WTC11 (cell line): ENCODE measurements at regions not wholly inside any gene's neighbourhood (a gene's known extent, or its start where the extent isn't known, plus 50 kb on each side); places are given as distances from the start of the nearest gene placed in this dataset.

Experiments
- CTCF ChIP-seq: fragments of 200-600 bp; IDR thresholded peaks from 2 replicates; pipeline ENCODE4 v1.8.0; 2022; ENCODE audit warnings: antibody characterized with exemption
- ELF4 ChIP-seq: sonication (generic); formaldehyde crosslinking; IDR thresholded peaks from 2 replicates; pipeline ENCODE4 v1.8.1; 2022; ENCODE audit warnings: low read depth, mild to moderate bottlenecking, moderate library complexity, missing genetic modification reagents
- JUN ChIP-seq: sonication (generic); formaldehyde crosslinking; IDR thresholded peaks from 2 replicates; pipeline ENCODE4 v1.8.0; 2023; ENCODE audit warnings: mild to moderate bottlenecking, missing genetic modification reagents
- KAT7 ChIP-seq: sonication (generic); formaldehyde crosslinking; IDR thresholded peaks from 2 replicates; pipeline ENCODE4 v1.8.1; 2023; ENCODE audit warnings: missing genetic modification reagents, mild to moderate bottlenecking, borderline replicate concordance
- MAX ChIP-seq: sonication (generic); formaldehyde crosslinking; IDR thresholded peaks from 2 replicates; pipeline ENCODE4 v1.8.0; 2022; ENCODE audit warnings: mild to moderate bottlenecking, missing genetic modification reagents
- PRDM15 ChIP-seq: sonication (generic); formaldehyde crosslinking; IDR thresholded peaks from 2 replicates; pipeline ENCODE4 v1.8.0; 2022; ENCODE audit warnings: missing genetic modification reagents
- SMAD4 ChIP-seq: sonication (generic); formaldehyde crosslinking; IDR thresholded peaks from 2 replicates; pipeline ENCODE4 v1.8.0; 2022; ENCODE audit warnings: mild to moderate bottlenecking, missing genetic modification reagents
- SP1 ChIP-seq: sonication (generic); formaldehyde crosslinking; conservative IDR thresholded peaks from 2 replicates; pipeline ENCODE4 v1.8.1; 2022; ENCODE audit warnings: missing genetic modification reagents
- ZNF263 ChIP-seq: sonication (generic); formaldehyde crosslinking; IDR thresholded peaks from 2 replicates; pipeline ENCODE4 v1.8.1; 2022; ENCODE audit warnings: low read depth, mild to moderate bottlenecking, moderate library complexity, missing genetic modification reagents

- no peak for TF ChIP-seq KAT7 (CRISPR knock-in tag)
- no peak for TF ChIP-seq CTCF
- TF ChIP-seq PRDM15 (CRISPR knock-in tag), result no peak
- TF ChIP-seq ZNF263 (CRISPR knock-in tag), result no peak
- TF ChIP-seq SMAD4 (CRISPR knock-in tag), result no peak
- no peak for TF ChIP-seq MAX
- no peak for TF ChIP-seq ELF4
- no peak for TF ChIP-seq JUN (CRISPR knock-in tag)
- no peak for TF ChIP-seq SP1
Measured at GRCh38 chr10:123259081-123259480, 104.9 kb downstream of the BUB3 start.
